K562 (cell line): ENCODE measurements at regions not wholly inside any gene's neighbourhood (a gene's known extent, or its start where the extent isn't known, plus 50 kb on each side); places are given as distances from the start of the nearest gene placed in this dataset.

Experiments used
- ATAC-seq: fragments of 200-7000 bp; cut with Tn5 transposase; 3 replicates; pipeline ENCODE4 v1.9.1; 2020; ENCODE audit warnings: moderate library complexity
- BruUV-seq: library from RNA; stranded (reverse); fragments of 400-500 nt; replicated peaks from 2 replicates; lab custom pipeline; 2021; lab: Mats Ljungman, UMichigan
- CTCF ChIA-PET: fragments of 300-600 bp; formaldehyde crosslinking; extraction: SDS; loops from one replicate; lab custom pipeline; 2021; ENCODE audit warnings: low intra/inter-chr PET ratio; lab: Yijun Ruan, JAX
- POLR2A ChIA-PET: fragments of 300-600, 350-650 bp; sonication (Branson Sonifier 250); formaldehyde crosslinking; extraction: SDS; loops from one replicate; lab custom pipeline; 2021; ENCODE audit warnings: antibody characterized with exemption, inconsistent platforms; lab: Yijun Ruan, JAX
- DNase-seq, 4 experiments: peaks; one replicate each; pipeline versions ENCODE4 v3.0.0 to v3.0.0-alpha.2; 2011 to 2018; ENCODE audit warnings: low spot score in 3 of 4, mixed read lengths in 3 of 4; ENCODE audit errors: extremely low read depth in 1 of 4
- FAIRE-seq: peaks from 2 replicates; lab custom pipeline; 2011; peaks lifted over from hg19 to GRCh38; lab: Jason Lieb, UNC
- H2AFZ ChIP-seq: 2 replicates; pipeline ENCODE4 v1.6.0; 2011; ENCODE audit warnings: low read depth, low read length, control low read depth, inconsistent platforms
- H3K27ac ChIP-seq: fragments of 200-600 bp; 3 replicates; pipeline ENCODE4 v1.8.0; 2011; ENCODE audit warnings: low read depth, mild to moderate bottlenecking, control low read depth, inconsistent platforms, low read length, moderate library complexity, mixed read lengths; ENCODE audit errors: extremely low read depth
- H3K27me3 ChIP-seq, 2 experiments: fragments of 300-600 bp in 1 of 2; 2 replicates in 1 of 2; 3 replicates in 1 of 2; pipeline versions ENCODE4 v1.6.0 to v1.8.0; 2011; ENCODE audit warnings: inconsistent platforms in 2 of 2, low read length in 2 of 2, mild to moderate bottlenecking in 1 of 2, mixed read lengths in 1 of 2, moderate library complexity in 1 of 2; ENCODE audit not compliant: control insufficient read depth in 2 of 2, insufficient read depth in 2 of 2
- H3K36me3 ChIP-seq: fragments of 300-600 bp; 3 replicates; pipeline ENCODE4 v1.8.0; 2011; ENCODE audit warnings: mild to moderate bottlenecking, low read length, inconsistent platforms; ENCODE audit not compliant: control insufficient read depth, insufficient read depth
- H3K4me1 ChIP-seq, 2 experiments: fragments of 200-600 bp in 1 of 2; replicated peaks in 1 of 2; 2 replicates in 1 of 2; 3 replicates in 1 of 2; pipeline versions ENCODE4 v1.5.1 to v1.8.0; 2011; ENCODE audit warnings: inconsistent platforms in 2 of 2, low read length in 2 of 2, mild to moderate bottlenecking in 1 of 2, mixed read lengths in 1 of 2, moderate library complexity in 1 of 2; ENCODE audit not compliant: control insufficient read depth in 2 of 2, insufficient read depth in 2 of 2
- H3K4me2 ChIP-seq: 2 replicates; pipeline ENCODE4 v1.6.1; 2011; ENCODE audit warnings: low read length, control low read depth, inconsistent platforms, mixed read lengths; ENCODE audit not compliant: insufficient read depth
- H3K4me3 ChIP-seq: fragments of 200-600 bp; sonication (generic), shearing (Covaris generic); 2 replicates; pipeline ENCODE4 v1.5.1; 2016; ENCODE audit warnings: control low read depth, inconsistent platforms
- H3K79me2 ChIP-seq: fragments of 200-600 bp; 3 replicates; pipeline ENCODE4 v1.8.0; 2011; ENCODE audit warnings: low read length, inconsistent platforms; ENCODE audit not compliant: control insufficient read depth, insufficient read depth
- H3K9ac ChIP-seq, 2 experiments: 2 replicates each; pipeline versions ENCODE4 v1.6.0 to v1.6.1; 2011; ENCODE audit warnings: low read depth in 2 of 2, low read length in 2 of 2, control low read depth in 1 of 2, inconsistent platforms in 1 of 2, mild to moderate bottlenecking in 1 of 2, mixed read lengths in 1 of 2; ENCODE audit not compliant: insufficient read depth in 1 of 2
- H3K9me1 ChIP-seq: one replicate; pipeline ENCODE4 v1.6.0; 2011; ENCODE audit warnings: inconsistent platforms, mild to moderate bottlenecking, low read length, moderate library complexity; ENCODE audit not compliant: control insufficient read depth, insufficient read depth
- H3K9me3 ChIP-seq: replicated peaks from 2 replicates; pipeline ENCODE4 v1.5.1; 2011; ENCODE audit warnings: low read depth, low read length, inconsistent platforms; ENCODE audit not compliant: control insufficient read depth, insufficient read depth
- H4K20me1 ChIP-seq: replicated peaks from 2 replicates; pipeline ENCODE4 v1.6.1; 2011; ENCODE audit warnings: low read length, inconsistent platforms, mixed read lengths; ENCODE audit not compliant: control insufficient read depth, insufficient read depth
- CTCF ChIP-seq, 3 experiments: IDR thresholded peaks in 2 of 3; conservative IDR thresholded peaks in 1 of 3; 2 replicates each; pipeline ENCODE4 v1.5.1; 2011 to 2012; ENCODE audit warnings: low read length in 3 of 3, mild to moderate bottlenecking in 3 of 3, control low read depth in 2 of 3, improper control_type of control experiment in 1 of 3, inconsistent platforms in 1 of 3, low read depth in 1 of 3, mixed read lengths in 1 of 3, moderate library complexity in 1 of 3; ENCODE audit not compliant: insufficient read depth in 2 of 3
- DEAF1 ChIP-seq: fragments of 450-650 bp; formaldehyde crosslinking; IDR thresholded peaks from 2 replicates; pipeline ENCODE4 v1.4.0; 2020; ENCODE audit warnings: mild to moderate bottlenecking, moderate library complexity
- E2F1 ChIP-seq: sonication (generic); formaldehyde crosslinking; IDR thresholded peaks from 2 replicates; pipeline ENCODE4 v1.8.1; 2023; ENCODE audit warnings: mild to moderate bottlenecking, missing genetic modification reagents, moderate library complexity
- E2F6 ChIP-seq, 2 experiments: IDR thresholded peaks; 2 replicates each; pipeline ENCODE4 v1.6.1; 2011; ENCODE audit warnings: borderline replicate concordance in 1 of 2, control low read depth in 1 of 2, low read depth in 1 of 2, low read length in 1 of 2, mild to moderate bottlenecking in 1 of 2, mixed read lengths in 1 of 2, moderate library complexity in 1 of 2; ENCODE audit not compliant: insufficient read depth in 1 of 2, insufficient read length in 1 of 2, poor library complexity in 1 of 2, severe bottlenecking in 1 of 2; ENCODE audit errors: extremely low read depth in 1 of 2
- GATAD2A ChIP-seq: fragments of 450-650 bp; IDR thresholded peaks from 2 replicates; pipeline ENCODE4 v1.6.1; 2017
- HMG20A ChIP-seq: fragments of 450-650 bp; formaldehyde crosslinking; conservative IDR thresholded peaks from 2 replicates; pipeline ENCODE4 v1.4.0; 2020; ENCODE audit warnings: mild to moderate bottlenecking, mixed read lengths
- HNRNPH1 ChIP-seq: fragments of 200-400 bp; formaldehyde crosslinking; optimal IDR thresholded peaks from 2 replicates; pipeline ENCODE3; 2017; ENCODE audit warnings: low read depth, mild to moderate bottlenecking, low read length, moderate library complexity
- RAD21 ChIP-seq, 2 experiments: fragments of 250-450 bp in 1 of 2; fragments of 450-650 bp in 1 of 2; sonication (Bioruptor Pico) in 1 of 2; formaldehyde crosslinking in 1 of 2; IDR thresholded peaks in 1 of 2; conservative IDR thresholded peaks in 1 of 2; 2 replicates each; pipeline versions ENCODE4 v1.4.0 to v1.8.0; 2020 to 2022; ENCODE audit warnings: mild to moderate bottlenecking in 2 of 2, moderate library complexity in 1 of 2
- SMC3 ChIP-seq: conservative IDR thresholded peaks from 2 replicates; pipeline ENCODE4 v1.6.1; 2011; ENCODE audit warnings: low read depth, low read length, improper control_type of control experiment; ENCODE audit not compliant: insufficient read depth
- WGBS: fragments of 100-300 bp; shearing (Covaris generic); methylation state at CpG from one replicate; pipeline ENCODE4 v1.1.6; 2016; ENCODE audit warnings: low coverage, mixed read lengths; ENCODE audit not compliant: insufficient coverage; ENCODE audit errors: missing lambda C conversion rate; 5-methylcytosine and 5-hydroxymethylcytosine counted together
- in situ Hi-C: fragments of 300-500 bp; cut with MboI; formaldehyde crosslinking; loops from 4 replicates; pipeline ENCODE4 v1.15.0; 2018; ENCODE audit warnings: inconsistent platforms, mixed read lengths
- intact Hi-C: fragments of 100-400 bp; cut with micrococcal nuclease; formaldehyde crosslinking; loops from 2 replicates; pipeline ENCODE4 v1.14.2; 2022

- peak; percentile 78 for ATAC-seq
- POLR2A ChIA-PET = interaction anchor here (0.6 to 1.1 kb wide), 3 partner anchors 15 to 918 kb away, joined by 3 to 4 read pairs (median 3); partner anchors contain the start of gene CARD19
- no peak overlapping the region for H3K4me2 ChIP-seq
- in situ Hi-C loops = no loop called here
- CTCF ChIA-PET = interaction anchor here (0.6 to 3.2 kb wide), 2 partner anchors 191 to 199 kb away, joined by 3 to 30 read pairs; no protein-coding TSS in a partner anchor
- no peaks in the 10 kb centered on the region for H3K9me3 ChIP-seq
- no peaks in the 10 kb centered on the region for H3K9me1 ChIP-seq
- no peak overlapping the region for H2AFZ ChIP-seq
- WGBS = 5% methylated on average over 1 of the region's 1 CpG
- H3K9ac ChIP-seq = no peak overlapping the region
- H3K4me1 ChIP-seq = no peaks in the 10 kb centered on the region
- no peaks in the 10 kb centered on the region for H3K36me3 ChIP-seq
- intact Hi-C loops = loop anchor here (1.0 to 5.0 kb wide), 4 partner anchors 51 to 523 kb away; no protein-coding TSS in a partner anchor
- no TSS peak for BruUV-seq
- DNase-seq = peak; percentile 44 to 50 (median 48)
- no peaks in the 10 kb centered on the region for H3K79me2 ChIP-seq
- no peaks in the 10 kb centered on the region for H4K20me1 ChIP-seq
- peaks cover 0 to 9% of the 10 kb centered on the region in 2 experiments; a peak in 4 of 5 replicates for H3K27me3 ChIP-seq
- no peak overlapping the region for H3K27ac ChIP-seq
- peak; percentile 88 for FAIRE-seq
- H3K4me3 ChIP-seq = no peak overlapping the region
- TF ChIP-seq SMC3 (peak; percentile 77), CTCF (IDR thresholded peaks at IDR 0.05 in 2 of 3, conservative IDR thresholded peaks at IDR 0.05 in 1 of 3; ENCODE audit: insufficient read depth in 2 of 3, low read depth in 1 of 3, low read length in 3 of 3) (peak; percentile 47 to 65 (median 56)), DEAF1 (CRISPR knock-in tag) (0 out of 2 replicates have a peak, but pooled peaks have one; percentile 6), E2F6 (IDR thresholded peaks at IDR 0.05; ENCODE audit: borderline replicate concordance in 1 of 2, extremely low read depth in 1 of 2, insufficient read depth in 1 of 2, insufficient read length in 1 of 2, low read depth in 1 of 2, low read length in 1 of 2, poor library complexity in 1 of 2, severe bottlenecking in 1 of 2) (no peak), RAD21 (CRISPR knock-in tag; conservative IDR thresholded peaks at IDR 0.05 in 1 of 2, IDR thresholded peaks at IDR 0.05 in 1 of 2) (peak; percentile 43 to 79), HMG20A (CRISPR knock-in tag) (no peak), HNRNPH1 (no peak), E2F1 (no peak), GATAD2A (no peak)
These were observed 59.0 kb upstream of the BARX1 start for GRCh38 chr9:94014066-94014654.
